Astrocyte (in vitro differentiated cells and primary cell): ENCODE measurements at regions not wholly inside any gene's neighbourhood (a gene's known extent, or its start where the extent isn't known, plus 50 kb on each side); places are given as distances from the start of the nearest gene placed in this dataset.

ENCODE experiments used
- DNase-seq: peaks from one replicate; pipeline ENCODE4 v3.0.0-alpha.2; 2010; ENCODE audit warnings: low read depth
- FAIRE-seq: peaks from 2 replicates; lab custom pipeline; 2011; peaks lifted over from hg19 to GRCh38; lab: Jason Lieb, UNC
- H2AFZ ChIP-seq: 2 replicates; pipeline ENCODE4 v1.6.0; 2012; ENCODE audit warnings: low read depth, low read length, inconsistent platforms
- H3K27ac ChIP-seq: 2 replicates; pipeline ENCODE4 v1.5.1; 2011; ENCODE audit warnings: low read depth, low read length, inconsistent platforms
- H3K27me3 ChIP-seq: 2 replicates; pipeline ENCODE4 v1.6.0; 2011; ENCODE audit warnings: low read length, inconsistent platforms; ENCODE audit not compliant: insufficient read depth
- H3K36me3 ChIP-seq: 2 replicates; pipeline ENCODE4 v1.5.1; 2011; ENCODE audit warnings: low read length, inconsistent platforms; ENCODE audit not compliant: insufficient read depth
- H3K4me1 ChIP-seq: 2 replicates; pipeline ENCODE4 v1.5.1; 2011; ENCODE audit warnings: low read length, inconsistent platforms; ENCODE audit not compliant: insufficient read depth
- H3K4me2 ChIP-seq: 2 replicates; pipeline ENCODE4 v1.6.0; 2012; ENCODE audit warnings: low read length, inconsistent platforms
- H3K4me3 ChIP-seq: 2 replicates; pipeline ENCODE4 v1.5.1; 2011; ENCODE audit warnings: low read depth, mild to moderate bottlenecking, low read length, inconsistent platforms; ENCODE audit not compliant: insufficient read depth
- H3K79me2 ChIP-seq: 2 replicates; pipeline ENCODE4 v1.6.0; 2012; ENCODE audit warnings: mild to moderate bottlenecking, low read length, inconsistent platforms; ENCODE audit not compliant: insufficient read depth
- H3K9ac ChIP-seq: 2 replicates; pipeline ENCODE4 v1.6.0; 2012; ENCODE audit warnings: mild to moderate bottlenecking, low read length, inconsistent platforms
- H3K9me3 ChIP-seq: 2 replicates; pipeline ENCODE4 v1.5.1; 2012; ENCODE audit warnings: low read depth, mild to moderate bottlenecking, low read length, inconsistent platforms; ENCODE audit not compliant: insufficient read depth
- H4K20me1 ChIP-seq: 2 replicates; pipeline ENCODE4 v1.6.0; 2012; ENCODE audit warnings: low read length, inconsistent platforms; ENCODE audit not compliant: insufficient read depth
- H3K27ac Mint-ChIP-seq: one replicate; pipeline ENCODE4 v1.8.0; 2021; ENCODE audit warnings: mild to moderate bottlenecking, mixed read lengths; ENCODE audit not compliant: unreplicated experiment
- H3K27me3 Mint-ChIP-seq: one replicate; pipeline ENCODE4 v1.8.0; 2021; ENCODE audit warnings: low read depth, mixed read lengths; ENCODE audit not compliant: unreplicated experiment
- H3K36me3 Mint-ChIP-seq: one replicate; pipeline ENCODE4 v1.8.0; 2021; ENCODE audit warnings: low read depth, mixed read lengths; ENCODE audit not compliant: unreplicated experiment
- H3K4me1 Mint-ChIP-seq: one replicate; pipeline ENCODE4 v1.8.0; 2021; ENCODE audit warnings: low read depth, mixed read lengths; ENCODE audit not compliant: unreplicated experiment
- H3K4me3 Mint-ChIP-seq: one replicate; pipeline ENCODE4 v1.8.0; 2021; ENCODE audit warnings: mild to moderate bottlenecking, moderate library complexity, mixed read lengths; ENCODE audit not compliant: unreplicated experiment
- H3K9me3 Mint-ChIP-seq: one replicate; pipeline ENCODE4 v1.8.0; 2021; ENCODE audit warnings: mild to moderate bottlenecking, mixed read lengths; ENCODE audit not compliant: unreplicated experiment
- EZH2 ChIP-seq: IDR thresholded peaks from 2 replicates; pipeline ENCODE4 v1.6.1; 2012; ENCODE audit warnings: mild to moderate bottlenecking, low read length, inconsistent platforms; ENCODE audit not compliant: insufficient read depth
- TF ChIP-seq, protein P1 (sequence below): IDR thresholded peaks from 2 replicates; pipeline ENCODE4 v1.5.1; 2011; ENCODE audit warnings: low read depth, mild to moderate bottlenecking, inconsistent platforms, low read length, moderate library complexity; ENCODE audit not compliant: insufficient read depth

DNA sequence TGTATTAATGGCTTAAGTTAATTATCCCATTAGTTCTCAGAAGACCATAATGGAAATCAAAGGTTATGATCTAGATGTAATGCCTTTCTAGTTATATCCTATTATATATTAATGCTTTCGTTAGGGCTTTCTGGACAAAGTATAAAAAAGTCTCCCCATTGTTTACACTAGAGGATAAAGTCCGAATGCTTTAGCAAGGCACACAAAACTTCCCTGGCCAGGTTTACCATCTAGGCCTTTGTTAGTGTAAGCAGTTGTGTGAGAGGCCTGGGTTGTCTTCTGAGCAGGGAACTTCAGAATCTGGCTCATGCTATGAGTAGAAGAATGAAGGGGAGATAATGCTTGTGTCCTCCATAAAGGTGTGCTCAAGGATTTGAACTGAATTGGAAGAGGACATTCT lies 106.3 kb upstream of the MEIS2 start:
- no peaks in the 10 kb centered on the region for H3K9me3 ChIP-seq
- no peak overlapping the region for H3K27ac ChIP-seq
- H3K79me2 ChIP-seq = no peaks in the 10 kb centered on the region
- H4K20me1 ChIP-seq = no peaks in the 10 kb centered on the region
- Mint-ChIP-seq H3K4me1 (no peaks in the 10 kb centered on the region), H3K27me3 (no peaks in the 10 kb centered on the region), H3K9me3 (no peaks in the 10 kb centered on the region), H3K27ac (no peak overlapping the region), H3K36me3 (no peaks in the 10 kb centered on the region), H3K4me3 (no peak overlapping the region)
- TF ChIP-seq, protein P1, sequence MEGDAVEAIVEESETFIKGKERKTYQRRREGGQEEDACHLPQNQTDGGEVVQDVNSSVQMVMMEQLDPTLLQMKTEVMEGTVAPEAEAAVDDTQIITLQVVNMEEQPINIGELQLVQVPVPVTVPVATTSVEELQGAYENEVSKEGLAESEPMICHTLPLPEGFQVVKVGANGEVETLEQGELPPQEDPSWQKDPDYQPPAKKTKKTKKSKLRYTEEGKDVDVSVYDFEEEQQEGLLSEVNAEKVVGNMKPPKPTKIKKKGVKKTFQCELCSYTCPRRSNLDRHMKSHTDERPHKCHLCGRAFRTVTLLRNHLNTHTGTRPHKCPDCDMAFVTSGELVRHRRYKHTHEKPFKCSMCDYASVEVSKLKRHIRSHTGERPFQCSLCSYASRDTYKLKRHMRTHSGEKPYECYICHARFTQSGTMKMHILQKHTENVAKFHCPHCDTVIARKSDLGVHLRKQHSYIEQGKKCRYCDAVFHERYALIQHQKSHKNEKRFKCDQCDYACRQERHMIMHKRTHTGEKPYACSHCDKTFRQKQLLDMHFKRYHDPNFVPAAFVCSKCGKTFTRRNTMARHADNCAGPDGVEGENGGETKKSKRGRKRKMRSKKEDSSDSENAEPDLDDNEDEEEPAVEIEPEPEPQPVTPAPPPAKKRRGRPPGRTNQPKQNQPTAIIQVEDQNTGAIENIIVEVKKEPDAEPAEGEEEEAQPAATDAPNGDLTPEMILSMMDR = no peak
- TF ChIP-seq EZH2 = no peak
- H3K4me2 ChIP-seq = no peak overlapping the region
- no peak overlapping the region for H2AFZ ChIP-seq
- DNase-seq (no peak), FAIRE-seq (no peak)
- H3K4me1 ChIP-seq = no peaks in the 10 kb centered on the region
- H3K36me3 ChIP-seq = no peaks in the 10 kb centered on the region
- H3K27me3 ChIP-seq = no peaks in the 10 kb centered on the region
- H3K9ac ChIP-seq = no peak overlapping the region
- H3K4me3 ChIP-seq = no peak overlapping the region

- H3K4me2 ChIP-seq = no peak overlapping the region
- H3K9ac ChIP-seq = no peak overlapping the region
- Mint-ChIP-seq H3K27me3 (no peaks in the 10 kb centered on the region), H3K4me1 (no peaks in the 10 kb centered on the region), H3K9me3 (no peaks in the 10 kb centered on the region), H3K4me3 (no peak overlapping the region), H3K36me3 (no peaks in the 10 kb centered on the region), H3K27ac (no peak overlapping the region)
- no peaks in the 10 kb centered on the region for H3K27me3 ChIP-seq
- no peaks in the 10 kb centered on the region for H3K4me1 ChIP-seq
- no peaks in the 10 kb centered on the region for H3K79me2 ChIP-seq
- no peaks in the 10 kb centered on the region for H3K36me3 ChIP-seq
- H3K27ac ChIP-seq = no peak overlapping the region
- no peak for TF ChIP-seq EZH2
- TF ChIP-seq, protein P1 = no peak
- H3K9me3 ChIP-seq = no peaks in the 10 kb centered on the region
- FAIRE-seq (no peak), DNase-seq (no peak)
- no peak overlapping the region for H2AFZ ChIP-seq
- no peak overlapping the region for H3K4me3 ChIP-seq
- H4K20me1 ChIP-seq = no peaks in the 10 kb centered on the region
Measured at GRCh38 chr15:37208146-37209040, 108.0 kb upstream of the MEIS2 start.

GRCh38 chr15:37209041-37209363 lies 108.7 kb upstream of the MEIS2 start:
- TF ChIP-seq, protein P1 = no peak
- TF ChIP-seq EZH2 = no peak
- no peak overlapping the region for H3K9ac ChIP-seq
- no peaks in the 10 kb centered on the region for H4K20me1 ChIP-seq
- H3K4me1 ChIP-seq = no peaks in the 10 kb centered on the region
- no peak for FAIRE-seq
- H3K9me3 Mint-ChIP-seq = no peaks in the 10 kb centered on the region
- H3K79me2 ChIP-seq = no peaks in the 10 kb centered on the region
- H3K4me3 Mint-ChIP-seq = no peak overlapping the region
- H2AFZ ChIP-seq = no peak overlapping the region
- H3K36me3 ChIP-seq = no peaks in the 10 kb centered on the region
- no peaks in the 10 kb centered on the region for H3K36me3 Mint-ChIP-seq
- no peak overlapping the region for H3K4me3 ChIP-seq
- H3K27me3 ChIP-seq = no peaks in the 10 kb centered on the region
- H3K4me2 ChIP-seq = no peak overlapping the region
- no peaks in the 10 kb centered on the region for H3K27me3 Mint-ChIP-seq
- no peaks in the 10 kb centered on the region for H3K9me3 ChIP-seq
- no peak overlapping the region for H3K27ac ChIP-seq
- no peak overlapping the region for H3K27ac Mint-ChIP-seq
- no peak for DNase-seq
- no peaks in the 10 kb centered on the region for H3K4me1 Mint-ChIP-seq
